Stimulated activated naive CD8-positive, alpha-beta T cell treated with anti-CD3 and anti-CD28 coated beads, Interleukin-15, amount 100 ng/mL, for 72 hours (primary cell): ENCODE measurements at regions not wholly inside any gene's neighbourhood (a gene's known extent, or its start where the extent isn't known, plus 50 kb on each side); places are given as distances from the start of the nearest gene placed in this dataset.

Source experiments
- ATAC-seq: fragments of 150-1000 bp; cut with Tn5 transposase; 2 replicates; pipeline ENCODE4 v1.10.0; 2021; ENCODE audit warnings: mild to moderate bottlenecking, moderate library complexity
- DNase-seq, 2 donors: peaks; one replicate each; pipeline ENCODE4 v3.0.0; 2021 to 2022
- H3K27ac Mint-ChIP-seq, 2 donors: one replicate each; pipeline ENCODE4 v1.8.0; 2022; ENCODE audit warnings: mild to moderate bottlenecking in 2 of 2, mixed read lengths in 2 of 2, moderate library complexity in 2 of 2
- H3K27me3 Mint-ChIP-seq: one replicate; pipeline ENCODE4 v1.8.0; 2022; ENCODE audit warnings: mixed read lengths
- H3K4me1 Mint-ChIP-seq: one replicate; pipeline ENCODE4 v1.8.0; 2022; ENCODE audit warnings: mild to moderate bottlenecking, mixed read lengths
- H3K4me3 Mint-ChIP-seq, 2 donors: one replicate each; pipeline ENCODE4 v1.8.0; 2022; ENCODE audit warnings: mild to moderate bottlenecking in 2 of 2, mixed read lengths in 2 of 2, moderate library complexity in 1 of 2
- H3K9me3 Mint-ChIP-seq, 2 donors: one replicate each; pipeline ENCODE4 v1.8.0; 2022; ENCODE audit warnings: mixed read lengths in 2 of 2

DNA sequence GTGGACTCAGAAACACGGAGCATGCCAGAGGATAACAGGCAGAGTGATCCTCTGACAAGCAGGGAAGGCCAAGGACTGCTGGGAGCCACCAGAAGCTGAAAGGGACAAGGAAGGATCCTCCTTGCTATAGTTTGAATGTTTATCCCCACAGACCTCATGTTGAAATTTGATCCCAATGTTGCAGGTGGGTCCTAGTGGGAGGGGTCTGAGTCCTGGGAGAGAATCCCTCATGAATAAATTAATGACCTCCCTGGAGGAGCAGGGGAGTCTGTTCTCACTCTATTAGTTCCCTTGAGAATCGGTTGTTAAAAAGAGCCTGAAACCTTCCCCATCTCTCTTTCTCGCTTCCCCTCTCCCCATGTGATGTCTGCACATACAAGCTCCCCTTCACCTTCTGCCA is 124.4 kb downstream of the FBXO15 start:
- DNase-seq (no peak), ATAC-seq (no peak)
- Mint-ChIP-seq H3K9me3 (no peaks in the 10 kb centered on the region), H3K4me3 (no peak overlapping the region), H3K4me1 (no peaks in the 10 kb centered on the region), H3K27me3 (peaks cover 27% of the 10 kb centered on the region), H3K27ac (no peak overlapping the region)

DNA sequence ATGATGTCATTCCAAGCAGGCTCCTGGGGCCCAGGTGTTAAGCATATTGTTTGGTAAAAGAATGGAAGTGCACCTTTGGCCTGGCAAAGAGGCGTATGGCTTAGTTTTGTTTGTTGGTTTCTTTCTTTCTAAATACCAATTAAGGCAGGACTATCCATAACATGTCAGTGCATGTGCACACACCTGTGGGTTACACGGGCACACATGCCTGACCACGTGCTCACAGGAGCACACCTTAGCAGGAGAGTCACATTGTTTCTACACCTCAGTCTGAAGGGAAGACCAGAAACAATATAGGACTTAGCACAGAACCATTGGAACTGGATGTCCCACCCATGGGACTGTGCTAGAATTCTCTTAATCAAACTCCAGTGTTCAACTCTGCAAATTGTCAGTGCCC is 127.8 kb downstream of the FBXO15 start:
- Mint-ChIP-seq H3K4me3 (no peak overlapping the region), H3K27me3 (peaks cover 20% of the 10 kb centered on the region), H3K9me3 (no peaks in the 10 kb centered on the region), H3K4me1 (no peaks in the 10 kb centered on the region), H3K27ac (no peak overlapping the region)
- no peak for ATAC-seq
- DNase-seq: no peak

- H3K4me3 Mint-ChIP-seq: no peak overlapping the region
- H3K4me1 Mint-ChIP-seq: no peaks in the 10 kb centered on the region
- no peaks in the 10 kb centered on the region for H3K9me3 Mint-ChIP-seq
- H3K27ac Mint-ChIP-seq: no peak overlapping the region
- peaks cover 13% of the 10 kb centered on the region for H3K27me3 Mint-ChIP-seq
- ATAC-seq: no peak
- DNase-seq: no peak
Observed at GRCh38 chr18:74013955-74014354, 133.7 kb downstream of the FBXO15 start.

GRCh38 chr18:74012954-74013630 is 134.5 kb downstream of the FBXO15 start:
- ATAC-seq (no peak), DNase-seq (no peak)
- Mint-ChIP-seq H3K4me1 (no peaks in the 10 kb centered on the region), H3K27ac (no peak overlapping the region), H3K9me3 (no peaks in the 10 kb centered on the region), H3K4me3 (no peak overlapping the region), H3K27me3 (peaks cover 7% of the 10 kb centered on the region)

GRCh38 chr18:74006143-74006542 is 141.5 kb downstream of the FBXO15 start:
- H3K9me3 Mint-ChIP-seq: peaks cover 0 to 3% of the 10 kb centered on the region in 2 donors
- H3K4me3 Mint-ChIP-seq: no peak overlapping the region
- H3K4me1 Mint-ChIP-seq: no peaks in the 10 kb centered on the region
- DNase-seq (no peak), ATAC-seq (no peak)
- H3K27ac Mint-ChIP-seq: no peak overlapping the region
- peaks cover 14% of the 10 kb centered on the region for H3K27me3 Mint-ChIP-seq

GRCh38 chr18:74005320-74006109 is 142.1 kb downstream of the FBXO15 start:
- H3K27ac Mint-ChIP-seq: no peak overlapping the region
- no peaks in the 10 kb centered on the region for H3K4me1 Mint-ChIP-seq
- no peak overlapping the region for H3K4me3 Mint-ChIP-seq
- H3K9me3 Mint-ChIP-seq: peaks cover under 1 to 9% of the 10 kb centered on the region in 2 donors
- DNase-seq: no peak
- ATAC-seq: no peak
- peaks cover 18% of the 10 kb centered on the region for H3K27me3 Mint-ChIP-seq

- H3K27me3 Mint-ChIP-seq: peaks cover 11% of the 10 kb centered on the region
- H3K4me3 Mint-ChIP-seq: no peak overlapping the region
- DNase-seq: no peak
- peaks cover 14 to 29% of the 10 kb centered on the region in 2 donors for H3K9me3 Mint-ChIP-seq
- no peak for ATAC-seq
- H3K27ac Mint-ChIP-seq: no peak overlapping the region
- H3K4me1 Mint-ChIP-seq: no peaks in the 10 kb centered on the region
Observed at GRCh38 chr18:73992242-73993022, 155.2 kb downstream of the FBXO15 start.

GRCh38 chr18:73991570-73991969 is 156.1 kb downstream of the FBXO15 start:
- Mint-ChIP-seq H3K27ac (no peak overlapping the region), H3K9me3 (peaks cover 9 to 23% of the 10 kb centered on the region in 2 donors), H3K27me3 (peaks cover 9% of the 10 kb centered on the region), H3K4me3 (no peak overlapping the region), H3K4me1 (no peaks in the 10 kb centered on the region)
- no peak for DNase-seq
- peak; percentile 33 for ATAC-seq

DNA sequence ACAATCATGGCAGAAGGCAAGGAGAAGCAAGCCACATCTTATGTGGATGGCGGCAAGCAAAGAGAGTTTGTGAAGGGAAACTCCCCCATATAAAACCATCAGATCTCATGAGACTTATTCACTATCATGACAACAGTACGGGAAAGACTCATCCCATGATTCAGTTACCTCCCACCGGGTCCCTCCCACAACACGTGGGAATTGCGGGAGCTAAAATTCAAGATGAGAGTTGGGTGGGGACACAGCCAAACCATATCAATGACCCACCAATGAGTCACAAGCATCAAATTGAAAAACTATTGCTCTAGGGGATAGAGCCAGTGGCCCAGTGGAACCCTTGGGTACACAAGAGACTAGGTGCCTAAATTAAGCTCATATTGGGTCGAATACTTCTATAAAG is 157.4 kb downstream of the FBXO15 start:
- peaks cover 9% of the 10 kb centered on the region for H3K27me3 Mint-ChIP-seq
- no peak for DNase-seq
- ATAC-seq: no peak
- peaks cover 4 to 11% of the 10 kb centered on the region in 2 donors for H3K9me3 Mint-ChIP-seq
- no peaks in the 10 kb centered on the region for H3K4me1 Mint-ChIP-seq
- no peak overlapping the region for H3K4me3 Mint-ChIP-seq
- H3K27ac Mint-ChIP-seq: no peak overlapping the region

GRCh38 chr18:73987247-73987980 is 160.2 kb downstream of the FBXO15 start:
- H3K27me3 Mint-ChIP-seq: peaks cover 5% of the 10 kb centered on the region
- H3K27ac Mint-ChIP-seq: no peak overlapping the region
- no peaks in the 10 kb centered on the region for H3K4me1 Mint-ChIP-seq
- H3K4me3 Mint-ChIP-seq: no peak overlapping the region
- H3K9me3 Mint-ChIP-seq: peaks cover 4 to 11% of the 10 kb centered on the region in 2 donors
- no peak for ATAC-seq
- DNase-seq: no peak

GRCh38 chr18:73986711-73987110 is 160.9 kb downstream of the FBXO15 start:
- ATAC-seq (no peak), DNase-seq (no peak)
- H3K27me3 Mint-ChIP-seq: no peaks in the 10 kb centered on the region
- H3K9me3 Mint-ChIP-seq: peaks cover 4 to 11% of the 10 kb centered on the region in 2 donors
- no peaks in the 10 kb centered on the region for H3K4me1 Mint-ChIP-seq
- no peak overlapping the region for H3K4me3 Mint-ChIP-seq
- H3K27ac Mint-ChIP-seq: no peak overlapping the region

- H3K4me3 Mint-ChIP-seq: no peak overlapping the region
- no peaks in the 10 kb centered on the region for H3K4me1 Mint-ChIP-seq
- H3K27ac Mint-ChIP-seq: peak overlapping the region in 1 of 2 donors; percentile 29
- DNase-seq (no peak), ATAC-seq (no peak)
- H3K27me3 Mint-ChIP-seq: no peaks in the 10 kb centered on the region
- peaks cover 4 to 11% of the 10 kb centered on the region in 2 donors for H3K9me3 Mint-ChIP-seq
Observed at GRCh38 chr18:73985855-73986625, 161.6 kb downstream of the FBXO15 start.

- no peak overlapping the region for H3K27ac Mint-ChIP-seq
- peaks cover 7% of the 10 kb centered on the region for H3K27me3 Mint-ChIP-seq
- no peaks in the 10 kb centered on the region for H3K4me1 Mint-ChIP-seq
- DNase-seq (no peak), ATAC-seq (no peak)
- H3K4me3 Mint-ChIP-seq: no peak overlapping the region
- H3K9me3 Mint-ChIP-seq: peaks cover 4 to 11% of the 10 kb centered on the region in 2 donors
Observed at GRCh38 chr18:73983970-73984369, 163.7 kb downstream of the FBXO15 start.

DNA sequence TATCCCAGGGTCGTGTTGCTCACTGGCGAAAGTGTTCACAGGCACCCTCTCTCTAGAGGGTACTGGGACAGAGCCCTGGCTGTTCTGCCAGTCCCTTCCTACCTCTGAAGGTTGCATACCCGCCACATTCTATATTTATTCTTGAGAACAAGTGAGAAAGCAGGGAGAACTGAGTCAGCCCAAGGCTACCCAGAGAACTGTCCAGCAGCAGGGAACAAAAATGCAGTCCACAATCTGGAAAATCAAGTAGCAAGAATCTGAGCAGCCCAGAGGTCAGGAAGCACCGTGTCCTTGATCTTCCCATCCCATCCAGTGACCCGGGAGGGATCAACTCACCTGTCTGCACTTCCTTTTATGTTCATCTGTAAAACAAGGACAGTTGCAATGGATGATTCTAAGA is 164.1 kb downstream of the FBXO15 start:
- H3K27me3 Mint-ChIP-seq: peaks cover 12% of the 10 kb centered on the region
- no peak overlapping the region for H3K4me3 Mint-ChIP-seq
- DNase-seq: no peak
- H3K27ac Mint-ChIP-seq: no peak overlapping the region
- ATAC-seq: no peak
- peaks cover 4 to 11% of the 10 kb centered on the region in 2 donors for H3K9me3 Mint-ChIP-seq
- H3K4me1 Mint-ChIP-seq: no peaks in the 10 kb centered on the region

GRCh38 chr18:73981796-73982195 is 165.8 kb downstream of the FBXO15 start:
- no peak for ATAC-seq
- Mint-ChIP-seq H3K9me3 (no peaks in the 10 kb centered on the region), H3K4me1 (no peaks in the 10 kb centered on the region), H3K4me3 (no peak overlapping the region), H3K27ac (no peak overlapping the region), H3K27me3 (peaks cover 18% of the 10 kb centered on the region)
- DNase-seq: no peak
